ENCODE measurements at regions not wholly inside any gene's neighbourhood (a gene's known extent, or its start where the extent isn't known, plus 50 kb on each side); places are given as distances from the start of the nearest gene placed in this dataset.

- no peak for DNase-seq (ENCODE audit: low spot score)
Observed at GRCh38 chr2:164302786-164303185, 318.5 kb downstream of the GRB14 start.

DNA sequence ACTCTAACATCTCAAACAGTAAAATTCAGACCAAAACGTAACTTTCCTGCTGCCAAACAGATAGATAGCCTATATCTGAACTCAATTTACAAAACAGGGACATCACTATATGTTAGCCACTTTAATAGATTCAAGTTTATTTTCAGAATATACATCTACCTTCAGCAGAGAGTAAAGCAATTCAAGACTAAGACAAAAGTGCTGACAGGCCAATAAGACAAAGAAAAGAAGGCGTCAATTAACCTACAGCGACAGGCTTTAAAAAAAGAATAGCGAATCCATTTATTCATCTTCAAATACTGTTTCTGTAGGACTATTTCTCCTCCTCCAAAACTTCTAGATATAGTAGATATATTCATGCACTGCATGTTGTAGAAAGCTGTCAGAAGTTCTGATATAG, 333.0 kb downstream of the GRB14 start:
- DNase-seq (ENCODE audit: low spot score): no peak

DNA sequence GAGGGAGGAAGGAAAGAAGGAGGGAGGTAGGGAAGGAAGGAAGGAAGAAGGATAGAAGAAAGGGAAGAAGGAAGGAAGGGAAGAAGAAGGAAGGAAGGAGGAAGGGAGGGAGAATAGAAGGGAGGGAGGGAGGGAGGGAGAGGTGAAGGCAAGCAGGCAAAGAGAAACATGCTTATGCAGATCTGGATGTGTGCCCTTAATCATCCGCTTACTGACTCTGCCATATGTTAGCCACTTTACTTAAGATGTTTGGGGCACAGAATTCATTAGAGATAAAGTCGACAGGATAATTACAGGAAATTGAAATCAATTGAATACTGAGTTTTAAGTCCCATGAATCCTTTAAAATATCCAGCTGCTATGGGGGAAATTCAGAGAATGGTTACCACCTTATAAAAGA, 334.2 kb downstream of the GRB14 start:
- DNase-seq (ENCODE audit: low spot score): no peak

- DNase-seq (ENCODE audit: low spot score): no peak
Observed at GRCh38 chr2:164285576-164285975, 335.7 kb downstream of the GRB14 start.

DNA sequence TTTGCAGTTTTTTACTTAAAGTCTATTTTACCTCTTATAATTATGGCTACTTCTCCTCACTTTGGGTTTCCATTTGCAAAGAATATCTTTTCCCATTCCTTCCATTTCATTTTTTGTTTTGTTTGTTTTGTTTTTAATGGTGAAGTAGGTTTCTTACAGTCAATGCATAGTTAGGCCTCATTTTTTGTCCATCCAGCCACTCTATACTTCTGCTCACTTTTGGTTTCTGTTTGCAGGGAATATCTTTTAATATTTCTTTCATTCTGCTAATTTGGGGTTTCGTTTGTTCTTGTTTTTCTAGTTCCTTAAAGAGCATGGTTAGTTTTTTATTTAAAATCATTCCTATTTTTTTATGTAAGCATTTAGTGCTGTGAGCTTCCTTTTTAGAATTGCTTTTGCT, 339.4 kb downstream of the GRB14 start:
- no peak for DNase-seq (ENCODE audit: low spot score)

- DNase-seq (ENCODE audit: low spot score): no peak
Observed at GRCh38 chr2:164275659-164276058, 345.6 kb downstream of the GRB14 start.

DNA sequence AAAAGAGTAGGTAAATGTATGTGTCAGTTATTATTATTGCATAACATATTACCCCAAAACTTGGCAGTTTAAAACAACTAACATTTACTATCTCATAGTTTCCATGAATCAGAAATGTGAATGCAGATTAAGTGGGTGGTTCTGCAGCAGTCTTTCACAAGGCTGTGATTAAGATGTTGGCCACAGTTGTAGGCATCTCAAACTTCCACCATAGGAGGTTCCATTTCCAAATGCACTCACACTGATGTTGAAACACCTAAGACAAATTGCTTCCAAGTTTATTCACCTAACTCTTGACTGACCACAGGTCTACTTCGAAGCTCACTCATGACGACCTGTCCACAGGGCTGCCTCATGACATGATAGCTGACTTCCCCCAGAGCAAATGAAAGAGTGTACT, 360.8 kb downstream of the GRB14 start:
- DNase-seq (ENCODE audit: low spot score): no peak

- no peak for DNase-seq (ENCODE audit: low spot score)
Observed at GRCh38 chr2:164257742-164258141, 363.5 kb downstream of the GRB14 start.

DNA sequence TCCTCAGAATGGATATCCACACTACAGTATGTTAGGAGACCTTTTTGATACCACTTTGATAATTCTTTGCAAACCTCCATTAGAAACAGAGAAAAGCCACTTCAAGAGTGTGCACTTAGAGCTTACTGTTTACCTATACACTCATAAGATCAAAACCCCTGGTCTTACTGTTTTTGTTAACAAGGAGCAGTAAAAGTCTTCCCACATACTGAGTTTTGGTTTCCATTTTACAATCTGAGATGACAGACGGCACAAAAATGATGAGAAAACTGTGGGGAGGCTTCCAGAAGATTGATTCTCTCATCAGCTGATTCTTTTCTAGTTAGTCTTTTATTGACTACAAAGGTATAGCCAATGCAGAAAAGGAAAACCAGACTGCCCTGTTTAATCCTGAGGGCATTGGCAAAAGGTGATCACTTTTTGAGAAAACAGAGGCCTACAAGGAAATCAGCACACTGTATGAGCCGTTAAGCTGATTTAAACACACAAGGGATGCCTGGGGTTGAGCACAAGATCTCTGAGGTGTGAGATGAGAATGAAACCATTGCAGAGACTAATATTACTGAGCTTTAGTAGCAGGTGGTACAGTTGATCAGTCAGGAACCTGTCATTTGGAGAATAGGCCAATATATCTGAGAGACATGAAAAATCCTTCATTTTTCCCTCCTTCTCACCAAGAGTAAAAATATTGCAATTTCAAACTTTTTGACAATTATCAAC, 368.6 kb downstream of the GRB14 start:
- no peak for DNase-seq (ENCODE audit: low spot score)

GRCh38 chr2:164243315-164243714, 378.0 kb downstream of the GRB14 start:
- DNase-seq (ENCODE audit: low spot score): no peak

GRCh38 chr2:164242409-164242808, 378.9 kb downstream of the GRB14 start:
- no peak for DNase-seq (ENCODE audit: low spot score)

- no peak for DNase-seq (ENCODE audit: low spot score)
Observed at GRCh38 chr2:164234074-164234473, 387.2 kb downstream of the GRB14 start.

GRCh38 chr2:164224007-164224406, 397.3 kb downstream of the GRB14 start:
- no peak for DNase-seq (ENCODE audit: low spot score)

DNA sequence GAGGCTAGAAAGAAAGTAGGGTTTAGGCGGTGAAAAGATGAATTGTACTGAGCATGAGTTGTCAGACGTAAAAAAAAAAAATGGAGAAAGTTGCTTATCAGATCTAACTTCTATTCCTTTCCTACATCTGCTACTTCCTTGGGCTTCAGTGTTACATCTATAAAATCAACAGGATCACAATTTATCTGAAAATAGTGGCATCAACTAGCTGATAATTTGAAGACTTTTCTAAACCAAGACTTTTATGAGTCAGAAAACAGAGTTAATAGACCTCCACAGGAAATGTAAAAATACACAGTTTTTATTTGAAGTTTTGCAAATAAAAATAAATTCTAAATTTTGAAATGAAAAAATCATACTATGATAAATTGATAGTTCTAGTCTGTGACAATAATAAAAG, 399.8 kb downstream of the GRB14 start:
- no peak for DNase-seq (ENCODE audit: low spot score)

GRCh38 chr2:164220265-164220664, 401.0 kb downstream of the GRB14 start:
- DNase-seq (ENCODE audit: low spot score): no peak

- DNase-seq (ENCODE audit: low spot score): no peak
Observed at GRCh38 chr2:164213916-164214315, 407.4 kb downstream of the GRB14 start.

- DNase-seq (ENCODE audit: low spot score): no peak
Observed at GRCh38 chr2:164205347-164205746, 415.9 kb downstream of the GRB14 start.

- no peak for DNase-seq (ENCODE audit: low spot score)
Observed at GRCh38 chr2:164203131-164203530, 418.2 kb downstream of the GRB14 start.

- DNase-seq (ENCODE audit: low spot score): no peak
Observed at GRCh38 chr2:164198256-164198655, 423.0 kb downstream of the GRB14 start.

DNA sequence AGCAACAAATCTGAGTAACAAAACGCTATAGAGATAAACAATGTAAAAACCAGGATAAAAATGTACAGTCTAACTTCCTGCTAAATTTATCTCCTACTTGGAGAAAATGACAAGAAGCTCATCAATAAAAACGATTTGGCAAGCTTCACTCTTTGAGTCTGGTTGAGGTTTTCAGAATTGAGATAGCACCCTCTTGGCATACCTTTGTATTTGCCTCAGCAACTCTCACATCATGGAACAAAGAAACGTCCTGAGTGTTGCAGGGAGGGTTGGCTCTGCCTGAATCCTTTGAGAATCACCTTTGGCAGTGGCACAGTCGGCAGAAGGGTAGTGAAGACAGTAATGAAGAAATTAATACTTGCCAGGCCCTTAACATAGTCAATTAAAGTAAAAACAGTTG, 430.6 kb downstream of the GRB14 start:
- no peak for DNase-seq (ENCODE audit: low spot score)

- DNase-seq (ENCODE audit: low spot score): no peak
Observed at GRCh38 chr2:164189851-164190250, 431.4 kb downstream of the GRB14 start.

GRCh38 chr2:164187121-164187520, 434.2 kb downstream of the GRB14 start:
- no peak for DNase-seq (ENCODE audit: low spot score)

DNA sequence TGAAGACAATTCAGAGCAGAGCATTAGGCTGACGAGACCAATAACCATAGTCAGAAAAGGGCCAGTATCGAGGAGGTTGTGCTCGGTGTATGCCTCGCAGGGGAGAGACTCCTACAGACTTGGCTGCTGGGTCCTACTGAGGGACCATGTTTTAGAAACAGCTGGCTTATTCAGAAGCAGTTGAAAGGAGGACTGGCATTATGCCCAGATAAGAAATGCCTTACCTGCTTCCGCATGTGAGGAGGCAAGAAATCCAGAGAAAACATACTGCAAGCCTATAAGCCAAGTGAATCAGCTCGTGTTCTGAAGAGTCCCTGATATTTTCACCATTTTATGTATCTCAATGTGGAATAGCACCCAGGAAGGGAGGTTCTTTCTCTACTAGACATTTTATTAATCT, 434.7 kb downstream of the GRB14 start:
- DNase-seq (ENCODE audit: low spot score): no peak

DNA sequence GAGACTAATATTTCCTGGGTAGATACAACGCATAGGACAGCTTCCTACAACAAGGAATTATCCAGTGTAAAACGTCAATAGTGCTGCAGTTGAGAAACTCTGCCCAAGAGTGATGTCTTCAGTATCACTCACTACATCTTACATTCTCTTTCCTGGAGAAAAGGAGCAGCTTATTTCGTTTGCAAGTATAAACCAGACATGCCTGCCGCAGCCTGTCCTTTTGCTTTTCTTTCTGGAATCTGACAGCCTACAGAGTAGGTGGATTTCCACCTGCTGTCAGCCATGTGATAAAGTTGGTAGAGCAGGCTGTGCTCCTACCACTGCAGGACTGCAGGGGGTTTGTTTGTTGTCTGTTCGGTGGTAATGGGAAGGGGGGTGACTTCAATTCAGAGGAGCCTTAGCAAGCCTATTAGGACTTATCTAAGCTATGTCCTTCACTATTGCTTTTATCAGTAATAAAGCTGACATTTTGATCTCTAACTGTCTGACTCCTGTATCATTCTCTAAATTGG, 439.1 kb downstream of the GRB14 start:
- DNase-seq (ENCODE audit: low spot score): no peak
